IPS-18c (cell line): ENCODE measurements at regions not wholly inside any gene's neighbourhood (a gene's known extent, or its start where the extent isn't known, plus 50 kb on each side); places are given as distances from the start of the nearest gene placed in this dataset.

ENCODE experiments used
- H3K4me3 ChIP-seq: 2 replicates; pipeline ENCODE4 v1.7.0; 2013; ENCODE audit warnings: low read depth, mild to moderate bottlenecking, low read length, moderate library complexity; ENCODE audit not compliant: insufficient read depth
- H3K9me3 ChIP-seq: one replicate; pipeline ENCODE4 v1.6.1; 2013; ENCODE audit warnings: mild to moderate bottlenecking, low read length, moderate library complexity; ENCODE audit not compliant: control insufficient read depth, insufficient read depth

- peaks cover 8% of the 10 kb centered on the region for H3K9me3 ChIP-seq
- no peak overlapping the region; the same call in 1 of the 2 replicates for H3K4me3 ChIP-seq
Observed at GRCh38 chr10:131011936-131012640, 299.4 kb downstream of the TCERG1L start.

- Histone ChIP-seq H3K9me3 (peaks cover 8% of the 10 kb centered on the region), H3K4me3 (no peak overlapping the region)
Observed at GRCh38 chr10:131012641-131012985, 298.9 kb downstream of the TCERG1L start.

DNA sequence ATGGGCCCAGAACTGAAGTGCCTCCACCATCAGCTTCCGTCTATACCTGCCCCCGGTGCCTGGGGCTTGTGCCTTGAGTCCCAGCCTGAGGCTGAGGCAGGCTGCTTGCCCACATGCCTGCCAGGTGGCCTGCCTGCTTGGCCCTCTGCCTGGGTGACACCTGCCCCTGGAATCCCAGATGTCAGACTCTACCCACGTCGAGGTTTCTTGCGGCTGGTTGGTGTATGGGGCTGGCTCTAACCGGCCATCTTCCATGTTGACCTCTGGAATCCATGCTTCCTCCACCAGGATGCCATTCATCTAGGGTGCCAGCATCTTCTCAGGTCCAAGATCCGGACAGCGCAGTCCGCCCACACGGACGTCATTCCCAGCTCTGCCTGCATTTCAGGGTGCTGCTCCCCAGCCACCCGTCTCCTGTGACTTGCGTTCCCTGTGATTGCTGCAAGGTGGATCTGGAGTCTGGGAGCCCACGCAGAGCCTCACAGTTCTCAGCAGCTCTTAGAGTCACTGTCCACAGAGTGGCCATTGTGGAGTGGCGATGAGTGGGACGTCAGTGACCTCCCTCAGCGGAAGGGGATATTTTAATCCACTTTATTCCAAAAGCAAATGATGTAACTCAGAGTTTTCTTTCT is 298.1 kb downstream of the TCERG1L start:
- Histone ChIP-seq H3K9me3 (peaks cover 10% of the 10 kb centered on the region), H3K4me3 (no peak overlapping the region)

GRCh38 chr10:131014271-131014670 is 297.2 kb downstream of the TCERG1L start:
- Histone ChIP-seq H3K9me3 (peaks cover 12% of the 10 kb centered on the region), H3K4me3 (no peak overlapping the region)

DNA sequence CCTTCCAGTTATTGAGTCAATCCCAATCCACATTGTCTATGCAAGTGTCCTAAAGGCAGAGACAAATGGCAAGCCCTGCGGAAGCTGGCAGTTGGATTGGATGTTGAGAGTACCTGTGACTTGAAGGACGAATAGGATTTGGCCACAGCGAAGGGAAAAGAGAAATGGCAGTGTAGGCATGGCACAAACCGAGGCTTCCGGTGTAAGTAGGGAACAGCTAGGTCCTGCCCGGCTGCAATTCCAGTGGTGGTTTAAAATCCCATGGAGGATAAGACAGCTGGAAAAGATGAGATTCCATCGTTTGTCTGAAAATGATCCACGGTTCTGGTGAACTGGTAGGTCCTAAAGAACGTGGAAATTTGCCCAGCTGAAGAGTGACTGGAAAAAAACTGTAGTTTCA is 296.2 kb downstream of the TCERG1L start:
- peaks cover 11% of the 10 kb centered on the region for H3K9me3 ChIP-seq

GRCh38 chr10:131016556-131016955 is 295.0 kb downstream of the TCERG1L start:
- Histone ChIP-seq H3K9me3 (peaks cover 5% of the 10 kb centered on the region), H3K4me3 (no peak overlapping the region)

More for the DNA sequence above, 296.2 kb downstream of the TCERG1L start:
- no peak overlapping the region for H3K4me3 ChIP-seq

DNA sequence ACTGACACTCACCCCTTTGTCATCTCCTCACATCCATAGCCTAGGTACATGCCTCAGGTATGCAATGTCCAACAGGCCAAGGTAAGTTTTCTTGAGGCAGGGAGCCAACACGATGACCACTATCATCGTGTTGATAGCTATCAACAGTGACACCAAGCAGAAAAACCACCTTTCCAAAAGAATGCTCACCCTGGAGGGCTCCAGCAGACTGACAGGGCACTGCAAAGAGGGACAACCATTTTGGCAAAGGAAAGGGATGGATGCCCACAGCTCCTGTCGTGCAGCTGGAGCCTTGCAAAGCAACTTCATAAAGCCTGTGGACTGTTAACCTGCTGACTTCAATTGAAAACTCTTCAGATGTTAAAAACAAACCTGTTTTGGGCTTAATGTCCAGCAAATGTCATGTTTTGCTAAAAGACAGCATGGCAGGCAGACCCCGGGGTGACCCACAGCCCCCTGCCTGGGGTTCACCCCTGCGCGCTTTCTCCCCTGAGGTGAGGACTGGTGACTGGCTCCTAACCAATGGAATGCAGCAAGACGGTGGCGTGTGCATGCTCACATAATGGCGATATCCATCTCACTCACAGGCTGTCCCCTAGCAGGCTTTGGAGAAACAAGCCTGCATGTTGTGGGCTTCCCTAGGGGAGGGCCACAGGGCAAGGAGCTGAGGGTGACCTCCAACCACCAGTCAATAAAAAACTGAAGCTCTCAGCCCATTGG is 293.8 kb downstream of the TCERG1L start:
- Histone ChIP-seq H3K4me3 (no peak overlapping the region), H3K9me3 (peaks cover 6% of the 10 kb centered on the region)

- Histone ChIP-seq H3K9me3 (peaks cover 11% of the 10 kb centered on the region), H3K4me3 (no peak overlapping the region)
Observed at GRCh38 chr10:131018886-131019500, 292.5 kb downstream of the TCERG1L start.

DNA sequence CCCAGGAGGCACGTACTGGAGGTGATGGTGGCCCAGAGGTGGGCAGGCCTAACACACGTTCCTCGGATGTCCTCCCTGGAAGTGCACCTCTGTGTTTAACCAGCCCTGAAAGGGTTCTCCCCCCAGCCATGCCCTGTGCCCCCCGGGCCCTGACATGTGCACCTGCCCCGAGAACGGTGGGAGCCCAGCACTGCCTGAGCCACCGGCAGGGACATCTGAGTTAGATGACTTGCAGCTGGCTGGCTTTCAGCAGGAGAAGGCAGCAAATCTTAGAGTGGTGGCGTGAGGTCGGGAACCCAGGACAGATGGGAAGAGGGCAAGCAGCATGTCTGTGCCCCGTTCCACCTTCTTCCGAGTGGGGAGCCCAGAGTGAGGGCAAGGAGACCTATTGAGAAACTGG is 291.8 kb downstream of the TCERG1L start:
- Histone ChIP-seq H3K4me3 (no peak overlapping the region), H3K9me3 (peaks cover 12% of the 10 kb centered on the region)

GRCh38 chr10:131020775-131021174 is 290.7 kb downstream of the TCERG1L start:
- Histone ChIP-seq H3K4me3 (no peak overlapping the region), H3K9me3 (peaks cover 15% of the 10 kb centered on the region)

DNA sequence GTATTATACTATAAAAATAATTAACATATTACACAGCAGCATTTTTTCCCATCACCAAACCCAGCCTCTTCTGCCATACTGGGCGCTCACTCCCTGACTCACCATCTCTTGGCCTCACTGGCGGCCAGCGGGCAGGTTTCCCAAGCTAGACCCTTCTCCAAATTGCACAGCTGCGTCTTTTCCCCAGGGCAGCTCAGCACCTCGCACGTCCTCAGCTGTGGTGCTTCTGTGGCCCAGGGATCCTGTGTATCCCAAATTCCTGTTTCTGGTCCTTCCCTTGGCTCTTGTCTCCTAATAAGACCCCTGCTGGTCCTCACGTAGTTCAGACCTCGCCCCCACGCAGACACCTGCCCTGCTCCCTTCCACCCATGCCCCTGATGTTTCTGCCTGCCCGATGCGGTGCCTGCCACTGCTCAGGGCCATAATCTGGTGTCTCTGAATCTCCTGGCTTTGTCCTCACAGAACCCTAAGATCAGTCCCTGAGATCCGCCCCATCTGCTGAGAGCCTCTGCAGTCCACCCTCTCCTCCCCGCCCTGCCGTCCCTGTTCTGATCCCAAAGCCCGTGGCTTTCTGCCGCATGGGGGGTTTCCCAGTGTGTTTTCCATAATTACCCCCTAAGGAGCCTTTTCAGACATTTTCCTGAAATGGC is 290.1 kb downstream of the TCERG1L start:
- no peak overlapping the region for H3K4me3 ChIP-seq
- H3K9me3 ChIP-seq, result peaks cover 15% of the 10 kb centered on the region

DNA sequence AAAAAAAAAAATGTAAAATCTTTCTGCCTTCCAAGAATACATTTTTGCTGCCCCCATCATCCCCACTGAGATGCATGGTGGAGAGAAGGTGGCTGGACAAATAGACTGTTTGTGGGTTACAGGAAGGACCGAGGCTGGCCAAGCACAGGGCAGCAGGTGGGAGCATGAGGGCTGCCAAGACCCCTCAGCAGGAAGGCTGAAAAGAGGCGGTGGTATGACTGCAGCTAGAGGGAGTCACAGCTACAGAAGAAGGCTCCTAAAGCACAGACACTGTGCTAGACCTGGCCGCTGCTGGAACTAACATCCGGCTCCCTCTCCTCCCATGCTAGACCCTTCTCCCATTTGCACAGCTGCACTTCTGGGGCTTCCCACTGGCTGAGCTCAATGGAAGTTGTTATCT is 289.6 kb downstream of the TCERG1L start:
- H3K4me3 ChIP-seq, result no peak overlapping the region
- H3K9me3 ChIP-seq, result peaks cover 18% of the 10 kb centered on the region

DNA sequence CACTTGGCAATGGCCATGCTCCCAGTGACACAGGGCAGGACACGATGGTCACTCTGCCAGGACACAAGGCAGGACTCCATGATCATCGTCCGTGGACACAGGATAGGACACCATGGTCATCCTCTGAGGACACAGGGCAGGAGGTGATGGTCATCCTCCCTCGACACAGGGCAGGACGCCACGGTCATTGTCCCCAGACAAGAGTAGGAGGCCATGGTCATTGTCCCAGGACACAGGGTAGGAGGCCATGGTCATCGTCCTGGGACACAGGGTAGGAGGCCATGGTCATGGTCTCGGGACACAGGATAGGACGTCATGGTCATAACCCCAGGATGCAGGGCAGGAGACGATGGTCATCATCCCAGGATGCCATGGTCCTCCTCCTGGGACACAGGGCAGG is 289.2 kb downstream of the TCERG1L start:
- peaks cover 21% of the 10 kb centered on the region for H3K9me3 ChIP-seq
- no peak overlapping the region for H3K4me3 ChIP-seq

- Histone ChIP-seq H3K9me3 (peaks cover 19% of the 10 kb centered on the region), H3K4me3 (no peak overlapping the region)
Observed at GRCh38 chr10:131022981-131023380, 288.5 kb downstream of the TCERG1L start.

DNA sequence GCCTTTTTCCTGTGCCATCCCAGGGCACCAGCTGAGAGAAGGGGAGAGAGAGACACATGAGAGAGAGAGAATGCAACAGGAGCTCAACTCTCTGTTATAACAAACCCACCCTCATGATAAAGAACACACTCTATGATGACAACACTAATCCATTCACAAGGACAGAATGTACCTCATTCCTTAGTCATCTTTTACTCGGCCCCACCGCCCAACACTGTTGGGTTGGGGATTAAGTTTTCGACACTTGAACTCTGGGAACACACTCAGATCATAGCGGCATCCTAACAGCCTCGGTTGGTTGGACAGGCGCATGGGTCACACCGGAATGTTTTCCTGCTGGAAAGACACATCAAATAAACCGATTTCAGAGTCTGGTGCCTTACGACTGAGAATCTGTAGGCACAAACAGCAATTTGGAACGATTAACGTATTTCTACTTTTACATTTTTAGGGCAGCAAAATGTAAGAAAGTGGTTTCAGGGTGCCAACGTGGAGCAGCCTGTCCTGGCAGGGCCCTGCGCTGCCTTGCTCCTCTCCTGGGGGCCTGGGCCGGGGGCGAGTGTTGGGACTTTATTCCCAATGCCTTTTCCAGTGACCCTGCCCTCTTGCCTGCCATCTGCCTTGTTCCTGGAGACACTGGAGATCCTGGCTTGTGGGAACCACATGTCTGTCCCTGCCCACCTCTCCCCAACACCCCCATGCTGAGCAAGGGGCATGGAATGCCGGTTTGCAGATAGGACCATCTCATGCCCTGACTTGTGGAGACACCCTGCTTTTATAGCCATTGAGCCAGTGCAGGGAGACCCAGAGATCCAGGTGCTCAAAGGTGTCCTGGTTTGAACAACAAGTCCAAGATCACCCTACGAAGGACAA is 287.0 kb downstream of the TCERG1L start:
- Histone ChIP-seq H3K4me3 (no peak overlapping the region), H3K9me3 (peaks cover 19% of the 10 kb centered on the region)

GRCh38 chr10:131025333-131025732 is 286.2 kb downstream of the TCERG1L start:
- H3K9me3 ChIP-seq, result peaks cover 19% of the 10 kb centered on the region
- no peak overlapping the region for H3K4me3 ChIP-seq
